AG09319 (cell line): ENCODE measurements at regions not wholly inside any gene's neighbourhood (a gene's known extent, or its start where the extent isn't known, plus 50 kb on each side); places are given as distances from the start of the nearest gene placed in this dataset.

Experiments used
- DNase-seq: peaks from one replicate; pipeline ENCODE4 v3.0.0-alpha.2; 2010; ENCODE audit warnings: low read depth; ENCODE audit errors: extremely low read depth
- CTCF ChIP-seq: IDR thresholded peaks from 2 replicates; pipeline ENCODE4 v1.5.1; 2011; ENCODE audit warnings: low read depth, mild to moderate bottlenecking, inconsistent platforms, low read length, moderate library complexity

GRCh38 chr18:56383349-56383748, 255.0 kb downstream of the TXNL1 start:
- no peak for DNase-seq
- no peak for TF ChIP-seq CTCF

GRCh38 chr18:56382541-56382940, 255.9 kb downstream of the TXNL1 start:
- TF ChIP-seq CTCF = no peak
- no peak for DNase-seq

GRCh38 chr18:56381196-56381595, 257.2 kb downstream of the TXNL1 start:
- no peak for DNase-seq
- no peak for TF ChIP-seq CTCF

- no peak for DNase-seq
- TF ChIP-seq CTCF = no peak
Observed at GRCh38 chr18:56380685-56381084, 257.7 kb downstream of the TXNL1 start.

GRCh38 chr18:56379256-56379655, 259.1 kb downstream of the TXNL1 start:
- TF ChIP-seq CTCF = no peak
- DNase-seq = no peak

GRCh38 chr18:56377231-56377630, 261.2 kb downstream of the TXNL1 start:
- DNase-seq = no peak
- TF ChIP-seq CTCF = no peak

- DNase-seq = no peak
- TF ChIP-seq CTCF = no peak
Observed at GRCh38 chr18:56374007-56374655, 264.3 kb downstream of the TXNL1 start.
